22Rv1 (cell line): ENCODE measurements at regions not wholly inside any gene's neighbourhood (a gene's known extent, or its start where the extent isn't known, plus 50 kb on each side); places are given as distances from the start of the nearest gene placed in this dataset.

ENCODE experiments used
- CTCF ChIP-seq: fragments of 450-650 bp; IDR thresholded peaks from 2 replicates; pipeline ENCODE4 v1.5.1; 2017; ENCODE audit warnings: mild to moderate bottlenecking
- ZFX ChIP-seq: fragments of 450-650 bp; IDR thresholded peaks from 2 replicates; pipeline ENCODE4 v1.6.1; 2017; ENCODE audit warnings: antibody characterized with exemption, borderline replicate concordance

GRCh38 chr18:56109757-56110156, 521.8 kb upstream of the TCF4 start:
- TF ChIP-seq CTCF (no peak), ZFX (no peak)
